SK-N-MC (cell line): ENCODE measurements at regions not wholly inside any gene's neighbourhood (a gene's known extent, or its start where the extent isn't known, plus 50 kb on each side); places are given as distances from the start of the nearest gene placed in this dataset.

Experiments
- EZH2 ChIP-seq: fragments of 200-600 bp; sonication (generic); IDR thresholded peaks from one replicate; pipeline ENCODE4 v1.6.1; 2017; ENCODE audit warnings: antibody characterized with exemption
- POLR2AphosphoS5 ChIP-seq: IDR thresholded peaks from 2 replicates; pipeline ENCODE4 v1.6.1; 2012; ENCODE audit warnings: mild to moderate bottlenecking, low read depth, low read length, borderline replicate concordance

DNA sequence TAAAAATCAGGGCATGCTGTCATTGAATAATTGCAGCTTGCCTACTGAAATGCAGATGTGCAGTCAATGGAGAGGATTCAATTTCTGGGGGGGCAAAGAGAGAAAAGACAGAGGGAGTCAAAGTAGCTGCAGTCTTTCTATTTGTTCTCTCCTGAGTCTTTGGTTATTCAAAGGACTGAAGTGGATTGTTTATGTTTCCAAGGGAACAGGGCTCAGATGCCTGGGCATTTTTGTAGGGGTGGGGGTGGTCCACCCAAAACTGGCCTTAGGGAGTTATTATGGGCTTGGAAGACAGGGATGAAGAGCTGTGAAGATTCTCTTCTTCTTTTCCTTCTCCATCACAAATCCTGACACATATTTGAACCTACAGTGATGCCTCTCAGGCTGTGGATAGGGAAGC, 408.8 kb upstream of the DAB1 start:
- TF ChIP-seq EZH2 (no peak), POLR2AphosphoS5 (no peak)
